NCI-H345 treated with DMSO at 0.1 percent for 48 hours (cell line): ENCODE measurements at regions not wholly inside any gene's neighbourhood (a gene's known extent, or its start where the extent isn't known, plus 50 kb on each side); places are given as distances from the start of the nearest gene placed in this dataset.

Experiments
- DNase-seq: peaks from one replicate; lab custom pipeline; 2025; ENCODE audit not compliant: unreplicated experiment; lab: John Stamatoyannopoulos, UW

GRCh38 chr1:57839067-57839466 is 415.2 kb upstream of the DAB1 start:
- DNase-seq = no peak

DNA sequence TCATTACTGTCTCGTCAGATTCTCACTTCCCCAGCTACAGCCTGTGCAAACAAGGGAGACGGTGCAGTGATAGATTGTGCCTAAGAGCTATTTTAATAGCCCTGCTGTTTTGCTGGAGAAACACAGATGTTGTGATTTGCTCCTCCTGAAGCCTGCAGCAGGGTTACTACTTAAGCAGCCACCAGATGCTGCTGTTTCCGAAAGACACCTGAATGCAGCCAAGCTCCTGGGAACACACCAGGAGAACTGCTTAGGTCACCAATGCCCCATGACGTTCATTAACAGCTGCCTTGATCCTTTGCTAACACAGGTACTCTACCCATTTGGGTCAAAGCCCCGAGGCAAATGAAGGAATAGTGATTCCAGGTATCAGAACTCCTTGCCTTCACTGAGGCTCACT is 411.8 kb upstream of the DAB1 start:
- no peak for DNase-seq

GRCh38 chr1:57833296-57833695 is 409.4 kb upstream of the DAB1 start:
- DNase-seq = no peak

DNA sequence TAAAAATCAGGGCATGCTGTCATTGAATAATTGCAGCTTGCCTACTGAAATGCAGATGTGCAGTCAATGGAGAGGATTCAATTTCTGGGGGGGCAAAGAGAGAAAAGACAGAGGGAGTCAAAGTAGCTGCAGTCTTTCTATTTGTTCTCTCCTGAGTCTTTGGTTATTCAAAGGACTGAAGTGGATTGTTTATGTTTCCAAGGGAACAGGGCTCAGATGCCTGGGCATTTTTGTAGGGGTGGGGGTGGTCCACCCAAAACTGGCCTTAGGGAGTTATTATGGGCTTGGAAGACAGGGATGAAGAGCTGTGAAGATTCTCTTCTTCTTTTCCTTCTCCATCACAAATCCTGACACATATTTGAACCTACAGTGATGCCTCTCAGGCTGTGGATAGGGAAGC is 408.8 kb upstream of the DAB1 start:
- no peak for DNase-seq

GRCh38 chr1:57831624-57832023 is 407.8 kb upstream of the DAB1 start:
- no peak for DNase-seq

GRCh38 chr1:57826535-57826934 is 402.7 kb upstream of the DAB1 start:
- no peak for DNase-seq

DNA sequence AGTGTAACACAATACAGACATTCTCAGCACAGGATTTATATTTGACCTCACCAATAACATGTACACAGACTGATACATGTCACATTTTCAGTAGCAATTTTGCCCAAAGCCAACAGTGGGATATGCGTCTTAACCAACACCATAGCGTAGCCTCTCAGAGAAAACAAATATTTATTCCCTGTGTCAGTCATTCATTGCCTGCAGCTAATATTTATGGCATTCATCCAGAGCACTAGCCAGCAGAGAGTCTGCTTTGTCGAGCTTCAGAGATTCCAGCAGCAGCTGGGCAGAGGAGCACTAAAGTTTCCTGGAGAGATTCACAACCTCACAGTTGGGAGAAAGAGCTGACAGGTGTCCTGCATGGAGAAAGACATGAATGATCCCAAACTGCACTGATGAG is 400.7 kb upstream of the DAB1 start:
- DNase-seq = no peak

DNA sequence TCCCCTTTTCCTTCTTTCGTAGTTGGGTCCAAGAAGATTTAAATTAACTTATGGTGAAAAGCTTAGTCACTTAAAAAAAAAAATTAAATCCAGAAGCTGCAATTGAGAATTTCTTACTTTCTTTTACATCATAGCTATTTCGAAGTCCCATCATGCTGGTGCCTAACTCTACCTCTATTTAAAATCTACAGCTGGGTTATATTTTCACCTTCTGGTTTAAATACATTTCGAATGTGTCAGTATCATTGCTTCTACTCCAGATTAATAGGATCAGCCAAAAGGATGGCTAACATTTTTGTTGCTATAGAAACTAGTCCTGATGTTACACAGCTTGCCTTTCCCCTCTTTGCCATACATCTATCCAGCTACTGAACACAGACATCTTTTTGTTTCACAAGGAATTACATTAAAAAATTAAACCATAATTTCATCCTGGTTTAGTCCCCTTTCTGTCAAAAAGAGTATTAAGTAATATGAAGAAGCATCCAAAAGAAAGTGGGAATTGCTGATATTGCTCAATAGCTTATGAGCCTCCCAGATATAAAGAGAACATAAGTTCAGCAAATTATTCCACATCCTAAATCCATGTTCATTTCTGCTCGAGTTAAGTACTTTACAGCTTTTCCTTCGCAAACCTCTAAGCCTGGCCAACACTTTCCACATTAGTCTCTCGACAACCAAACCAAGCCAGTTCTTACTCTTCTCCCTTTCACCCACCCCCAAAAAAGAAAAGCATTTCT is 396.7 kb upstream of the DAB1 start:
- no peak for DNase-seq

- no peak for DNase-seq
These were observed 396.0 kb upstream of the DAB1 start for GRCh38 chr1:57819893-57820292.

DNA sequence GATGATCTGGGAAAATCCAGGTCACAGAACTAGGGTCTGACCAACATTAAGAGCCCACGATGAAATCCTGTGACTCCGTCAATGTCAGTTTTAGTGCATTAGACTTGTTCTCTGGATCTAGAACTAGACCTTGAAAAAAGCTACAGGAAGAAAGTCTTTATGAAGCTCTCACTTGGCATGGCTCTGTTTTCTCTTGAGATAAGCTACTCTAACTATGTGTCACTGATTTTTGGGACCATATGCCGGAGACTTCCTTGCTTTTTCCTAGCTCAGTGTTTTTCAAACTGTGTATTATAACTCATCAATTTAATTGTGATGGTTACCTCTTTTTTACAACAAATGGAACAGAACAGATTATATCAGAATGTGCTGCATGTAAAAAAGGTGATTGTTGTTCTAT is 379.7 kb upstream of the DAB1 start:
- DNase-seq = no peak

GRCh38 chr1:57800376-57800775 is 376.5 kb upstream of the DAB1 start:
- no peak for DNase-seq

DNA sequence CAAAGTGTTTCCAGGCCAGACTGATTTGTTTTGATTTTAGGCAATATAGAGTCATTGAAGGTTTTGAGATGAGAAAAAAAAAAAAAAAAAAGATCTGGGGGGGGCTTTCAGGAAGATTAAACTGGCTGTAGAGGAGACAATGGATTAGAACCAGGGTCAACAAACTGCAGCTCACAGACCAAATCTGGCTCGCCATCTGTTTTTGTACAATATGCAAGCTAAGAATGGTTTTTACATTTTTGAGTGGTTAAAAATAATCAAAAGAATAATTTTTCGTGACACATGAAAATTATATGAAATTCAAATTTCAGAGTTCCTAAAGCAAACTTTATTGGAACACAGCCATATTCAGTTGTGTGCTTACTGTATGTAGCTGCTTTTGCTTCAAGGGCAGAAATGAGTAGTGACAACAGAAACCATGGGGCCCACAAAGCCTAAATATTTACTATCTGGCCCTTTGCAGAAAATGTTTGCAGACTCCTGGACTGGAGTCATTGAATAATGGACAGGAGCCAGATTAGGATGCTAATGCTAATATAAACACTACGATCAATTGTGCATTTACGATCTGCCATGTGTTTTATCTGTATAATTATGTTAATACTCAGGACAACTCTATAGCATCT is 375.7 kb upstream of the DAB1 start:
- DNase-seq = no peak

- DNase-seq = no peak
These were observed 374.7 kb upstream of the DAB1 start for GRCh38 chr1:57798543-57798942.

GRCh38 chr1:57797084-57797483 is 373.2 kb upstream of the DAB1 start:
- no peak for DNase-seq

- DNase-seq = no peak
These were observed 372.8 kb upstream of the DAB1 start for GRCh38 chr1:57796616-57797015.

- DNase-seq = no peak
These were observed 372.0 kb upstream of the DAB1 start for GRCh38 chr1:57795886-57796285.

DNA sequence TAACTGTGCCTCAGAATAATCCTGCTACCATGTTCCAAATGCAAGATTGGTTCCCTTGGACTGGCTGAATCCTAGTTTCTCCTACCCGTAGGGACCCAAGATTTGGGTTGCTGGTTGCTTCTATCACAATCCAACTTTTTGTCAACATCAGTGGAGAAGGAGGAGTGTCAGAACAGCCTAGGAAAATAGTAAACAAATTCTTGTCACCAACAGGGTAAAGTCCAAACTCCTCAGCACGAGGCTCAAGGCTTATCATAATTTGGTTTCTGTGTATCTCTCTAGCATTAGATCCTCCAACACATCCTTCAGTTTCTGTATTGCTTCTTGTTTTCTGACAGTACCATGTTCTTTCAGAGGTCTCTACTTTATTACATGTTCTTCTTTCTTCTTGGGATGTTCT is 370.2 kb upstream of the DAB1 start:
- DNase-seq = no peak

DNA sequence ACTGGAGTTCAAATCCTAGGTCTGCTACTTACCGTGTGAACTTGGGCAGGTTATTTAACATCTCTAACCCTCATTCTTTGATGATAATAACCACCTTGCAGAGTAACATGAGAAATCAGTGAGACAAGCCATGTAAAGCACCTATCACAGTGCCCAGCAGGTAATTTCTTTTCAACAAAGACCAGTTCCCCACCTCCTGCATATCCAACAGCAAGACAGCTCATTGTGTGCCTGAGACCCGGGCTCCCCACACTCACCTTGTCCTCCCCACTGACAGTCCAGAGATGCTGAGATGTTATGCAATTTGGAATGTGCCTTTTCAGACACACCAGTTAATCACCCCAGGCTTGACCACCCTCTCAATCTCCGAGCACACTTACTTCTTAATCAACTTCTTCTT is 367.6 kb upstream of the DAB1 start:
- DNase-seq = no peak

GRCh38 chr1:57789936-57790335 is 366.1 kb upstream of the DAB1 start:
- no peak for DNase-seq

- no peak for DNase-seq
These were observed 364.5 kb upstream of the DAB1 start for GRCh38 chr1:57788313-57788712.

DNA sequence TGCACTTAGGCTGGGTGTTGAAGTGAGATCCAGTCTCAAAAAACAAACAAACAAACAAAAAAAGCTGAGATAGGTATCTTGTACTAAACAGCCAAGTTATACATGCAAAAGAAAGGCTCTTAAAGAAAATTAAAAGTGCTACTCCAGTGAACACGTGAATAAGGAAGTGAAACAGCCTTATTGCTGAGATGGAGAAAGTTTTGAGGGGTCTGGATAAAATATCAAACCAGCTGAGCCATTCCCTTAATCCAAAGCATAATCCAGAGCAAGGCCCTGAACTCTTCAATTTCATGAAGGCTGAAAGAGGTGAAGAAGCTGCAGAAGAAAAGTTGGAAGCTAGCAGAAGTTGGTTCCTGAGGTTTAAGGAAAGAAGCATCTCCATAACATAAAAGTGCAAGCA is 360.5 kb upstream of the DAB1 start:
- DNase-seq = no peak

- no peak for DNase-seq
These were observed 358.5 kb upstream of the DAB1 start for GRCh38 chr1:57782357-57782756.

- no peak for DNase-seq
These were observed 348.8 kb upstream of the DAB1 start for GRCh38 chr1:57772580-57773195.
